DND-41 (cell line): ENCODE measurements at regions not wholly inside any gene's neighbourhood (a gene's known extent, or its start where the extent isn't known, plus 50 kb on each side); places are given as distances from the start of the nearest gene placed in this dataset.

Experiments
- EZH2 ChIP-seq: IDR thresholded peaks from 3 replicates; pipeline ENCODE4 v1.6.1; 2012; ENCODE audit warnings: borderline replicate concordance, low read depth, mild to moderate bottlenecking, moderate library complexity, low read length, inconsistent platforms; ENCODE audit not compliant: severe bottlenecking
- TF ChIP-seq, protein P1 (sequence below): IDR thresholded peaks from 2 replicates; pipeline ENCODE4 v1.5.1; 2012; ENCODE audit warnings: borderline replicate concordance, low read length, moderate library complexity, mild to moderate bottlenecking; ENCODE audit not compliant: poor library complexity, severe bottlenecking; ENCODE audit errors: extremely low read depth

DNA sequence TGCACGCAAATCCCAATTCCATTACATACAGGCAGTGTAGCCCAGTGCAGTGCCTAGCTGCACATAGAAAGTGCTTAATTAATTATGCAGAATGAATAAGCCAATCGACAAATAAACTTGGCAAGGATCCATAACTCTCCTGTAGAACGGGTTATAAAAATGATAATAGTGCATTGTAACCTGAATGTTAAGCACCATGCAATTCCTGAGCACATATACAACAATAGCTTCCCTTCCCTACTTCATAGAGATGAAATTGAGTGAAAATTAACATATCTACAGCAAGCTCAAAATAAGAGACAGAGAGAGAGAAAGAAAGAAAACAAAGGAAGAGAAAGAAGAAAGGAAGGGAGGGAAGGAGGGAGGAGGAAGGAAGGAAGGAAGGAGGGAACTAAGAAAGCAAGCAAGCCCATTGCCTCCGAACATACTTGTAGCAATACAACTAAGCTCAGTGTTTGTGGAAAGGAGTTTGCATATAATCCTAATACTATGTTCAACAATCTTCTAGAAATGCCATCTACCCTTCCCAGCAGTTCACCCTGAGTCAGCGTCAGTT lies 1074.0 kb upstream of the LCORL start:
- TF ChIP-seq, protein P1, sequence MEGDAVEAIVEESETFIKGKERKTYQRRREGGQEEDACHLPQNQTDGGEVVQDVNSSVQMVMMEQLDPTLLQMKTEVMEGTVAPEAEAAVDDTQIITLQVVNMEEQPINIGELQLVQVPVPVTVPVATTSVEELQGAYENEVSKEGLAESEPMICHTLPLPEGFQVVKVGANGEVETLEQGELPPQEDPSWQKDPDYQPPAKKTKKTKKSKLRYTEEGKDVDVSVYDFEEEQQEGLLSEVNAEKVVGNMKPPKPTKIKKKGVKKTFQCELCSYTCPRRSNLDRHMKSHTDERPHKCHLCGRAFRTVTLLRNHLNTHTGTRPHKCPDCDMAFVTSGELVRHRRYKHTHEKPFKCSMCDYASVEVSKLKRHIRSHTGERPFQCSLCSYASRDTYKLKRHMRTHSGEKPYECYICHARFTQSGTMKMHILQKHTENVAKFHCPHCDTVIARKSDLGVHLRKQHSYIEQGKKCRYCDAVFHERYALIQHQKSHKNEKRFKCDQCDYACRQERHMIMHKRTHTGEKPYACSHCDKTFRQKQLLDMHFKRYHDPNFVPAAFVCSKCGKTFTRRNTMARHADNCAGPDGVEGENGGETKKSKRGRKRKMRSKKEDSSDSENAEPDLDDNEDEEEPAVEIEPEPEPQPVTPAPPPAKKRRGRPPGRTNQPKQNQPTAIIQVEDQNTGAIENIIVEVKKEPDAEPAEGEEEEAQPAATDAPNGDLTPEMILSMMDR, result no peak
- TF ChIP-seq EZH2, result no peak
